Trophoblast cell (in vitro differentiated cells and primary cell): ENCODE measurements at regions not wholly inside any gene's neighbourhood (a gene's known extent, or its start where the extent isn't known, plus 50 kb on each side); places are given as distances from the start of the nearest gene placed in this dataset.

ENCODE experiments used
- DNase-seq, 2 donors: peaks; one replicate each; pipeline ENCODE4 v3.0.0-alpha.2; 2016
- H2AFZ ChIP-seq: 2 replicates; pipeline ENCODE4 v1.6.1; 2013; ENCODE audit warnings: low read length, moderate library complexity, mild to moderate bottlenecking; ENCODE audit not compliant: insufficient read depth, poor library complexity
- H2AK5ac ChIP-seq: 2 replicates; pipeline ENCODE4 v1.6.1; 2013; ENCODE audit warnings: mild to moderate bottlenecking, low read length
- H2BK120ac ChIP-seq: 2 replicates; pipeline ENCODE4 v1.6.1; 2013; ENCODE audit warnings: low read length, mild to moderate bottlenecking, moderate library complexity; ENCODE audit not compliant: insufficient read depth, poor library complexity
- H2BK12ac ChIP-seq: 2 replicates; pipeline ENCODE4 v1.6.1; 2013; ENCODE audit warnings: mild to moderate bottlenecking, low read length, moderate library complexity
- H2BK5ac ChIP-seq: 2 replicates; pipeline ENCODE4 v1.6.1; 2013; ENCODE audit warnings: low read length, low read depth, moderate library complexity, mild to moderate bottlenecking; ENCODE audit not compliant: poor library complexity
- H3K14ac ChIP-seq: 2 replicates; pipeline ENCODE4 v1.6.1; 2013; ENCODE audit warnings: mild to moderate bottlenecking, low read length
- H3K18ac ChIP-seq: 2 replicates; pipeline ENCODE4 v1.6.1; 2013; ENCODE audit warnings: mild to moderate bottlenecking, low read length
- H3K23ac ChIP-seq: 2 replicates; pipeline ENCODE4 v1.6.1; 2013; ENCODE audit warnings: low read length
- H3K27ac ChIP-seq: 2 replicates; pipeline ENCODE4 v1.5.1; 2013; ENCODE audit warnings: low read depth, mild to moderate bottlenecking, inconsistent platforms, low read length, moderate library complexity
- H3K27me3 ChIP-seq: 2 replicates; pipeline ENCODE4 v1.6.1; 2013; ENCODE audit warnings: inconsistent platforms, mild to moderate bottlenecking, low read length, moderate library complexity; ENCODE audit not compliant: insufficient read depth
- H3K36me3 ChIP-seq, 2 experiments: 1 replicate in 1 of 2; 2 replicates in 1 of 2; pipeline ENCODE4 v1.6.1; 2013; ENCODE audit warnings: low read length in 2 of 2, mild to moderate bottlenecking in 2 of 2, moderate library complexity in 1 of 2; ENCODE audit not compliant: insufficient read depth in 2 of 2, control insufficient read depth in 1 of 2
- H3K4ac ChIP-seq: 2 replicates; pipeline ENCODE4 v1.6.1; 2013; ENCODE audit warnings: low read depth, mild to moderate bottlenecking, low read length, moderate library complexity
- H3K4me1 ChIP-seq, 2 experiments: 1 replicate in 1 of 2; 2 replicates in 1 of 2; pipeline ENCODE4 v1.6.1; 2013; ENCODE audit warnings: low read length in 2 of 2, mild to moderate bottlenecking in 2 of 2, moderate library complexity in 1 of 2; ENCODE audit not compliant: insufficient read depth in 2 of 2, control insufficient read depth in 1 of 2
- H3K4me2 ChIP-seq: 2 replicates; pipeline ENCODE4 v1.6.1; 2013; ENCODE audit warnings: inconsistent platforms, mild to moderate bottlenecking, low read length, moderate library complexity
- H3K4me3 ChIP-seq: 2 replicates; pipeline ENCODE4 v1.5.1; 2013; ENCODE audit warnings: mild to moderate bottlenecking, low read depth, low read length, inconsistent platforms
- H3K79me1 ChIP-seq: one replicate; pipeline ENCODE4 v1.6.1; 2013; ENCODE audit warnings: low read length
- H3K79me2 ChIP-seq: 2 replicates; pipeline ENCODE4 v1.6.1; 2013; ENCODE audit warnings: low read length, mild to moderate bottlenecking; ENCODE audit not compliant: control insufficient read depth, insufficient read depth, poor library complexity
- H3K9ac ChIP-seq: 2 replicates; pipeline ENCODE4 v1.6.1; 2013; ENCODE audit warnings: mild to moderate bottlenecking, low read length
- H3K9me3 ChIP-seq: 2 replicates; pipeline ENCODE4 v1.6.1; 2013; ENCODE audit warnings: low read depth, mild to moderate bottlenecking, control low read depth, inconsistent platforms, low read length; ENCODE audit not compliant: insufficient read depth
- H4K12ac ChIP-seq: 2 replicates; pipeline ENCODE4 v1.6.1; 2013; ENCODE audit warnings: low read depth, mild to moderate bottlenecking, low read length, moderate library complexity
- H4K8ac ChIP-seq: 2 replicates; pipeline ENCODE4 v1.6.1; 2013; ENCODE audit warnings: low read depth, mild to moderate bottlenecking, low read length, moderate library complexity
- H4K91ac ChIP-seq: one replicate; pipeline ENCODE4 v1.6.1; 2013; ENCODE audit warnings: low read depth, mild to moderate bottlenecking, low read length, moderate library complexity
- WGBS: extraction: QIAGEN DNeasy Blood & Tissue Kit; methylation state at CpG from one replicate; pipeline ENCODE4 v1.1.7; 2013; ENCODE audit warnings: missing lambda C conversion rate; ENCODE audit not compliant: insufficient read length, insufficient coverage; ENCODE audit errors: extremely low coverage; 5-methylcytosine and 5-hydroxymethylcytosine counted together

DNA sequence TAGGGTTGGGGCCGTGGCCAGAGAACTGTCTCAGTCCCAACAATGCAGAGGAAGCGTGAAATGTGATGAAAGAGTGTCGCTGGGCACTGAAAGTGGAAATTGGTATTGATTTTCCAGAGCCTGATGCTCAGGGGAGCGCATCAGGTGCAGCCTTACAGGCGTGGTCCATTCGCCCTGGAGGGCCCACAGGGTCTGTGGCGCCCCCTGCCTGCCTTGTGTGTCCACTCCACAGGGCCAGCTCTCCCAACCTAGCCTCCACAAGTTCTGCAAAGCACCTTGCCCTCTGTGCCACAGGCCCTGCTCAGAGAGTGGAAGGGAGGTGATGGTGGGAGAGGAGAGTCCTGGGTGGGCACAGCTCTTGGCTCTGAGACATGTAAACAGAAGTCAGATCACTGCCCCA is 54.9 kb upstream of the LMO1 start:
- Histone ChIP-seq H2BK5ac (no peak overlapping the region), H3K36me3 (no peaks in the 10 kb centered on the region), H2AFZ (no peak overlapping the region), H3K14ac (no peak overlapping the region), H2BK120ac (no peak overlapping the region), H3K27me3 (no peaks in the 10 kb centered on the region), H3K79me2 (no peaks in the 10 kb centered on the region), H3K27ac (no peak overlapping the region), H3K4me2 (no peak overlapping the region), H3K4me3 (no peak overlapping the region), H3K4me1 (no peaks in the 10 kb centered on the region), H4K8ac (no peak overlapping the region), H2AK5ac (no peak overlapping the region), H3K23ac (no peak overlapping the region), H3K18ac (no peak overlapping the region), H3K4ac (no peak overlapping the region), H3K9ac (no peak overlapping the region), H4K91ac (no peak overlapping the region), H3K79me1 (no peaks in the 10 kb centered on the region), H2BK12ac (no peak overlapping the region), H3K9me3 (peaks cover 2% of the 10 kb centered on the region), H4K12ac (no peak overlapping the region)
- no peak for DNase-seq
- WGBS: no CpG with 5 or more reads among the region's 7 CpGs

- no peak overlapping the region for H2BK120ac ChIP-seq
- H4K8ac ChIP-seq: no peak overlapping the region
- no peak overlapping the region for H2BK5ac ChIP-seq
- H3K79me2 ChIP-seq: no peaks in the 10 kb centered on the region
- H3K9me3 ChIP-seq: peaks cover 2% of the 10 kb centered on the region
- H3K79me1 ChIP-seq: no peaks in the 10 kb centered on the region
- no peak for DNase-seq
- no peaks in the 10 kb centered on the region for H3K27me3 ChIP-seq
- no peak overlapping the region for H3K4me2 ChIP-seq
- no peak overlapping the region for H4K91ac ChIP-seq
- no peak overlapping the region for H3K9ac ChIP-seq
- H4K12ac ChIP-seq: no peak overlapping the region
- no peaks in the 10 kb centered on the region for H3K36me3 ChIP-seq
- H2AK5ac ChIP-seq: no peak overlapping the region
- H3K4me1 ChIP-seq: no peaks in the 10 kb centered on the region
- no peak overlapping the region for H3K14ac ChIP-seq
- H3K23ac ChIP-seq: no peak overlapping the region
- no CpG with 5 or more reads among the region's 2 CpGs for WGBS
- H2AFZ ChIP-seq: no peak overlapping the region
- no peak overlapping the region for H2BK12ac ChIP-seq
- H3K4me3 ChIP-seq: no peak overlapping the region
- H3K18ac ChIP-seq: no peak overlapping the region
- H3K27ac ChIP-seq: no peak overlapping the region
- H3K4ac ChIP-seq: no peak overlapping the region
These were observed 53.5 kb upstream of the LMO1 start for GRCh38 chr11:8317159-8317558.

DNA sequence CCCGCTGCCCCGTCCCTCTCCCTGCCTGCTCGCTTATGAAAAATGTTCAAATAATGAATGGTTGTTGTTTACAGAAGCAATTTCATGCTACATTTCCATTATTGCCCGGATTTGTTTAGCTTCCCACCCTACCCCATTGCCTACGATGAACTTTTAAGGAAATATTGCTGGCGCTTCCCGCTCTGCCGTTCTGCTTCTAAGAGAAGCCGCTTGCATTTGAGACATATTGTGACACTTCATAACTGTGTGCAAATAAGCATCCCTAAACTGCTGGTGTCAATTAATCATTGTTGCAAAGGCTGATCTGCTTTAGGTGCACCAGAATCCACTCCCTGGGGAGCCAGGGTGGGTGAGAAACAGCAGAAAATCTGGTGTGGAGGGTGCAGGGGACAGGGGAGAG is 52.3 kb upstream of the LMO1 start:
- Histone ChIP-seq H2AFZ (no peak overlapping the region), H3K4ac (no peak overlapping the region), H3K23ac (no peak overlapping the region), H3K36me3 (no peaks in the 10 kb centered on the region), H3K9me3 (no peaks in the 10 kb centered on the region), H2AK5ac (no peak overlapping the region), H4K12ac (no peak overlapping the region), H2BK5ac (no peak overlapping the region), H3K27me3 (no peaks in the 10 kb centered on the region), H3K4me3 (no peak overlapping the region), H3K4me1 (no peaks in the 10 kb centered on the region), H2BK12ac (no peak overlapping the region), H3K4me2 (no peak overlapping the region), H3K79me1 (no peaks in the 10 kb centered on the region), H3K9ac (no peak overlapping the region), H3K27ac (no peak overlapping the region), H4K91ac (no peak overlapping the region), H3K79me2 (no peaks in the 10 kb centered on the region), H3K18ac (no peak overlapping the region), H2BK120ac (no peak overlapping the region), H4K8ac (no peak overlapping the region), H3K14ac (no peak overlapping the region)
- WGBS: no CpG with 5 or more reads among the region's 9 CpGs
- no peak for DNase-seq

GRCh38 chr11:8315463-8315862 is 51.8 kb upstream of the LMO1 start:
- H3K27me3 ChIP-seq: no peaks in the 10 kb centered on the region
- H4K12ac ChIP-seq: no peak overlapping the region
- no peak overlapping the region for H4K91ac ChIP-seq
- H2AK5ac ChIP-seq: no peak overlapping the region
- no peak overlapping the region for H2AFZ ChIP-seq
- no peak overlapping the region for H3K18ac ChIP-seq
- H3K4me3 ChIP-seq: no peak overlapping the region
- H3K14ac ChIP-seq: no peak overlapping the region
- no peaks in the 10 kb centered on the region for H3K79me1 ChIP-seq
- no peaks in the 10 kb centered on the region for H3K79me2 ChIP-seq
- no peak overlapping the region for H3K9ac ChIP-seq
- no peak overlapping the region for H2BK5ac ChIP-seq
- no peak overlapping the region for H3K23ac ChIP-seq
- H4K8ac ChIP-seq: no peak overlapping the region
- H3K4me2 ChIP-seq: no peak overlapping the region
- WGBS: no CpG with 5 or more reads among the region's 18 CpGs
- no peak overlapping the region for H2BK120ac ChIP-seq
- H3K27ac ChIP-seq: no peak overlapping the region
- no peaks in the 10 kb centered on the region for H3K4me1 ChIP-seq
- no peaks in the 10 kb centered on the region for H3K36me3 ChIP-seq
- no peak overlapping the region for H3K4ac ChIP-seq
- no peaks in the 10 kb centered on the region for H3K9me3 ChIP-seq
- DNase-seq: no peak
- no peak overlapping the region for H2BK12ac ChIP-seq
